ENCODE measurements at regions not wholly inside any gene's neighbourhood (a gene's known extent, or its start where the extent isn't known, plus 50 kb on each side); places are given as distances from the start of the nearest gene placed in this dataset.

- TF ChIP-seq CTCF (IDR thresholded peaks at IDR 0.05) = no peak
- no peaks in the 10 kb centered on the region for H3K36me3 ChIP-seq
- H3K9me3 ChIP-seq = no peaks in the 10 kb centered on the region
- H3K27ac ChIP-seq = no peak overlapping the region
- H3K4me3 ChIP-seq = no peak overlapping the region
- H3K27me3 ChIP-seq = peaks cover 0 to 54% of the 10 kb centered on the region in 2 donors
- intact Hi-C loops (cut with DNase I; ENCODE audit: low total_unique reads) = no loop called here
- no peaks in the 10 kb centered on the region for H3K4me1 ChIP-seq
- no peak for DNase-seq
Measured at GRCh38 chr1:31503570-31503969, 72.7 kb upstream of the TINAGL1 start.

- TF ChIP-seq CTCF (IDR thresholded peaks at IDR 0.05) = no peak
- no peaks in the 10 kb centered on the region for H3K36me3 ChIP-seq
- H3K27ac ChIP-seq = no peak overlapping the region
- H3K4me3 ChIP-seq = no peak overlapping the region
- intact Hi-C loops (cut with DNase I; ENCODE audit: low total_unique reads) = no loop called here
- no peaks in the 10 kb centered on the region for H3K4me1 ChIP-seq
- peaks cover 0 to 56% of the 10 kb centered on the region in 2 donors for H3K27me3 ChIP-seq
- DNase-seq = no peak
- H3K9me3 ChIP-seq = no peaks in the 10 kb centered on the region
Measured at GRCh38 chr1:31504001-31504400, 72.3 kb upstream of the TINAGL1 start.

GRCh38 chr1:31505911-31506497 is 70.3 kb upstream of the TINAGL1 start:
- H3K4me1 ChIP-seq = peaks cover 0 to 3% (median 0%) of the 10 kb centered on the region in 4 donors
- no peaks in the 10 kb centered on the region for H3K9me3 ChIP-seq
- DNase-seq = no peak
- no peak overlapping the region for H3K4me3 ChIP-seq
- peaks cover 0 to 51% of the 10 kb centered on the region in 2 donors for H3K27me3 ChIP-seq
- no peak for TF ChIP-seq CTCF (IDR thresholded peaks at IDR 0.05)
- intact Hi-C loops (cut with DNase I; ENCODE audit: low total_unique reads) = no loop called here
- H3K27ac ChIP-seq = no peak overlapping the region
- H3K36me3 ChIP-seq = no peaks in the 10 kb centered on the region

- Histone ChIP-seq H3K27me3 (peaks cover 0 to 45% of the 10 kb centered on the region in 2 donors), H3K27ac (no peak overlapping the region), H3K4me1 (peaks cover 0 to 3% (median 0%) of the 10 kb centered on the region in 4 donors), H3K9me3 (no peaks in the 10 kb centered on the region), H3K4me3 (no peak overlapping the region), H3K36me3 (no peaks in the 10 kb centered on the region)
- DNase-seq = no peak
- no peak for TF ChIP-seq CTCF (IDR thresholded peaks at IDR 0.05)
- intact Hi-C loops (cut with DNase I; ENCODE audit: low total_unique reads) = no loop called here
Measured at GRCh38 chr1:31507221-31507620, 69.1 kb upstream of the TINAGL1 start.

GRCh38 chr1:31507676-31508530 is 68.4 kb upstream of the TINAGL1 start:
- Histone ChIP-seq H3K4me3 (no peak overlapping the region), H3K36me3 (no peaks in the 10 kb centered on the region), H3K9me3 (no peaks in the 10 kb centered on the region), H3K27ac (no peak overlapping the region), H3K4me1 (peaks cover 0 to 3% (median 0%) of the 10 kb centered on the region in 4 donors), H3K27me3 (peaks cover 0 to 40% of the 10 kb centered on the region in 2 donors)
- DNase-seq = no peak
- intact Hi-C loops (cut with DNase I; ENCODE audit: low total_unique reads) = no loop called here
- no peak for TF ChIP-seq CTCF (IDR thresholded peaks at IDR 0.05)
